ENCODE measurements at regions not wholly inside any gene's neighbourhood (a gene's known extent, or its start where the extent isn't known, plus 50 kb on each side); places are given as distances from the start of the nearest gene placed in this dataset.

DNA sequence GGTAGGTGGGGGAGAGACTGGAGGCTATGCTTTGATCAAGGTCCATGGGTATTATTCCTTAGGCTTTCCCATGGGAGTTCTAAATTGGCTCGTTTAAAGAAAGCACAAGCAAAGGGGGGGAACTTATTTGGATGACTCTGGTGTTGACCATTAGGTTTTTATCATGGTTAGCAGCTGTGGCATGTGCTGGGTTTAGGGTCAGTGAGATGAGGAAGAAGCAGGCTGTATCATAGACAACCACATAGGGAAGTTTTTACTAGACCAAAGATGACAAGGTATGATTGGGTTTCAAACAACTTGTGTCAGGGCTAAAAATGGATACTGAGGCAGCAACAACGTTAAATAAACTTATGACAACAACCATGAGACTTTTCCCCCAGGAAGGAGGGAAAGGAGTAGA lies 97.7 kb downstream of the DNAAF6 start:
- H3K9ac ChIP-seq (ENCODE audit: insufficient read depth in 1 of 2, low read depth in 2 of 2, low read length in 2 of 2): no peak overlapping the region
- DNase-seq (ENCODE audit: extremely low read depth in 1 of 4, low spot score in 3 of 4): peak in 1 of 4 experiments; percentile 14
- BruUV-seq (replicated peaks): no TSS peak
- POLR2A ChIA-PET: no interaction called here
- CTCF ChIA-PET (ENCODE audit: low intra/inter-chr PET ratio): no interaction called here
- in situ Hi-C loops (cut with MboI): no loop called here
- intact Hi-C loops (cut with micrococcal nuclease): no loop called here
- no peaks in the 10 kb centered on the region for H3K9me3 ChIP-seq (replicated peaks; ENCODE audit: control insufficient read depth, insufficient read depth, low read depth, low read length)
- no peak overlapping the region for H3K4me3 ChIP-seq
- H2AFZ ChIP-seq (ENCODE audit: low read depth, low read length): no peak overlapping the region
- WGBS (ENCODE audit: insufficient coverage, low coverage, missing lambda C conversion rate): 0% methylated on average over 2 of the region's 2 CpGs
- H3K36me3 ChIP-seq (ENCODE audit: control insufficient read depth, insufficient read depth, low read length): no peaks in the 10 kb centered on the region
- no peak for FAIRE-seq
- no peaks in the 10 kb centered on the region for H3K27me3 ChIP-seq (ENCODE audit: control insufficient read depth in 2 of 2, insufficient read depth in 2 of 2, low read length in 2 of 2)
- H3K79me2 ChIP-seq (ENCODE audit: control insufficient read depth, insufficient read depth, low read length): no peaks in the 10 kb centered on the region
- H3K4me2 ChIP-seq (ENCODE audit: insufficient read depth, low read length): peak overlapping the region; percentile 16; the same call in 1 of the 2 replicates
- no peak for ATAC-seq
- H3K4me1 ChIP-seq (replicated peaks in 1 of 2; ENCODE audit: control insufficient read depth in 2 of 2, insufficient read depth in 2 of 2, low read length in 2 of 2): no peaks in the 10 kb centered on the region
- no peak overlapping the region; the same call in 2 of the 3 replicates for H3K27ac ChIP-seq (ENCODE audit: extremely low read depth, low read depth, low read length)
- H3K9me1 ChIP-seq (ENCODE audit: control insufficient read depth, insufficient read depth, low read length): no peaks in the 10 kb centered on the region
- no peaks in the 10 kb centered on the region for H4K20me1 ChIP-seq (replicated peaks; ENCODE audit: control insufficient read depth, insufficient read depth, low read length)
- TF ChIP-seq PRMT5 (CRISPR knock-in tag; IDR thresholded peaks at IDR 0.05): no peak
- peak; percentile 55 for TF ChIP-seq TEAD4 (IDR thresholded peaks at IDR 0.05; ENCODE audit: low read length)
- TF ChIP-seq TEAD4 (CRISPR knock-in tag; IDR thresholded peaks at IDR 0.05; ENCODE audit: borderline replicate concordance): no peak
- peak; percentile 18; the same call in 1 of the 2 replicates for TF ChIP-seq BHLHE40 (IDR thresholded peaks at IDR 0.05; ENCODE audit: low read length)
- TF ChIP-seq ZNF766 (CRISPR knock-in tag; conservative IDR thresholded peaks at IDR 0.05): no peak
- TF ChIP-seq TCF7 (IDR thresholded peaks at IDR 0.05; ENCODE audit: borderline replicate concordance): no peak
- no peak for TF ChIP-seq PPARD (CRISPR knock-in tag; IDR thresholded peaks at IDR 0.05)
- no peak for TF ChIP-seq PHF21A (IDR thresholded peaks at IDR 0.05; ENCODE audit: borderline replicate concordance, low read depth)
- no peak for TF ChIP-seq ADNP (tag; IDR thresholded peaks at IDR 0.05)
- TF ChIP-seq BRF1 (IDR thresholded peaks at IDR 0.05; ENCODE audit: borderline replicate concordance, extremely low read depth, insufficient read length): no peak
- no peak for TF ChIP-seq SRSF7 (optimal IDR thresholded peaks at IDR 0.05; ENCODE audit: low read depth, low read length)
- no peak for TF ChIP-seq HDGF (IDR thresholded peaks at IDR 0.05)
- no peak for TF ChIP-seq BMI1 (IDR thresholded peaks at IDR 0.05; ENCODE audit: low read length)
- TF ChIP-seq SNAPC5 (CRISPR knock-in tag; IDR thresholded peaks at IDR 0.05): no peak
- TF ChIP-seq, protein P1, sequence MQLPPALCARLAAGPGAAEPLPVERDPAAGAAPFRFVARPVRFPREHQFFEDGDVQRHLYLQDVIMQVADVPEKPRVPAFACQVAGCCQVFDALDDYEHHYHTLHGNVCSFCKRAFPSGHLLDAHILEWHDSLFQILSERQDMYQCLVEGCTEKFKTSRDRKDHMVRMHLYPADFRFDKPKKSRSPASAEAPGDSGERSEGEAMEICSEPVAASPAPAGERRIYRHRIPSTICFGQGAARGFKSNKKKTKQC (CRISPR knock-in tag; IDR thresholded peaks at IDR 0.05): no peak
- TF ChIP-seq NR2C2 (CRISPR knock-in tag; IDR thresholded peaks at IDR 0.05): no peak
- TF ChIP-seq NR2C2 (tag; IDR thresholded peaks at IDR 0.05): no peak
- TF ChIP-seq TCF3 (CRISPR knock-in tag; IDR thresholded peaks at IDR 0.05): peak; percentile 33; the same call in 1 of the 2 replicates
- no peak for TF ChIP-seq DACH1 (IDR thresholded peaks at IDR 0.05; ENCODE audit: partially characterized antibody)
- no peak for TF ChIP-seq SIRT6 (IDR thresholded peaks at IDR 0.05; ENCODE audit: low read depth, low read length)
- no peak for TF ChIP-seq ZNF75A (CRISPR knock-in tag; IDR thresholded peaks at IDR 0.05)
- TF ChIP-seq SAP30 (IDR thresholded peaks at IDR 0.05; ENCODE audit: borderline replicate concordance, insufficient read depth, low read depth, low read length, poor library complexity, severe bottlenecking): no peak
- TF ChIP-seq SAFB (IDR thresholded peaks at IDR 0.05; ENCODE audit: borderline replicate concordance, low read depth, low read length): no peak
- TF ChIP-seq ZBTB26 (CRISPR knock-in tag; IDR thresholded peaks at IDR 0.05): no peak
- TF ChIP-seq CBFA2T3 (IDR thresholded peaks at IDR 0.05): peak; percentile 46
- no peak for TF ChIP-seq KDM2B (CRISPR knock-in tag; IDR thresholded peaks at IDR 0.05)
- no peak for TF ChIP-seq NCOA1 (IDR thresholded peaks at IDR 0.05; ENCODE audit: low read depth)

Data from K562 (cell line).